ENCODE measurements at regions not wholly inside any gene's neighbourhood (a gene's known extent, or its start where the extent isn't known, plus 50 kb on each side); places are given as distances from the start of the nearest gene placed in this dataset.

DNA sequence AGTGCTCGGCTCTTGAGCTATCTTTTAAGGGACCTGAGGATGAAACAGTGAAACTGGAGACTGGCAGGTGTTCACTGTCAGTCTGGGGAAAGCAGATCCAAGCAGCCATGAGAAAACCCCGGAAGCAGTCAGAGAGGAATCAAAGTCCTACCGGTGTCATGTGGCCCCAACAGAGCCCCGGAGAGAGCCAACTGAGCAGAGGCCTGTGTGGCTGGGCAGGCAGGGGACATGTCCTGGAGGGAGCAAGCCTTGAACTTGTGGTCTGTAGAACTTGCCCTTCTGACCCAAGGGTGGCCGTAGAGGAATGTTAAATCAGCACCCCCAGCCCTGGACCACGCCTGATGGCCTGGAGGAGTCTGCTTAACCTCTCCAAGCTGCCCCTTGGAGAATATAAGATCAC is 113.7 kb upstream of the ZNF507 start (continued):
- TF ChIP-seq NANOG (IDR thresholded peaks at IDR 0.05; ENCODE audit: insufficient read depth, low read depth, low read length, poor library complexity, severe bottlenecking) (no peak), SP2 (IDR thresholded peaks at IDR 0.05; ENCODE audit: low read length) (no peak), RAD21 (IDR thresholded peaks at IDR 0.05 in 1 of 2, conservative IDR thresholded peaks at IDR 0.05 in 1 of 2; ENCODE audit: low read depth in 2 of 2, low read length in 2 of 2) (no peak), EGR1 (IDR thresholded peaks at IDR 0.05; ENCODE audit: borderline replicate concordance, low read depth, low read length) (no peak), BACH1 (IDR thresholded peaks at IDR 0.05; ENCODE audit: low read length) (no peak), JUND (IDR thresholded peaks at IDR 0.05; ENCODE audit: low read length) (no peak)
